ENCODE measurements at regions not wholly inside any gene's neighbourhood (a gene's known extent, or its start where the extent isn't known, plus 50 kb on each side); places are given as distances from the start of the nearest gene placed in this dataset.

DNA sequence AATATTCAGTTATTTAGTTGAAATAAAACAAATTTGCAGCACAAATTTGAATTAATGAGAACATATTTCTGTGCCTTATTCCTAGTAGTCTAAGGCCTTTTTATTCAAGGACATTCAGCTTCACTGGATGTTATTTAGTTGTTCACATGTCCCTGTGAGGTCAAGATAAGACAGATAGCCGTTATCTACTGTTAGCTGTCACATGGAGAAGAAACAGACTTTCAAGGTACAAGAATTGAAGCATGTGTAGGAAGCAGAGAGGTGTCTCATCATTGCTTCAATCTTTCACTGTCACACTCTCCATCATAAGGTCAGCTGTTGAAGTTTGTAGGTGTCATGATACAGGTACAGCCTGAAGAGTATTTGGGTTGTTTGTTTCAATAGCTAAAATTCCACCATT lies 112.9 kb upstream of the JAG1 start:
- ChIA-PET POLR2A (interaction anchor here (0.6 kb wide), 1 partner anchor 81 kb away, joined by 3 read pairs; no protein-coding TSS in a partner anchor), CTCF (no interaction called here)
- H3K9me3 ChIP-seq (ENCODE audit: control insufficient read depth, insufficient read depth, low read depth, low read length) = no peaks in the 10 kb centered on the region
- in situ Hi-C loops (cut with HindIII; ENCODE audit: low pct_unique_long_range_greater_than_20kb, low sequenced_read_pairs) = no loop called here
- no peak for ATAC-seq
- no peaks in the 10 kb centered on the region for H3K36me3 ChIP-seq (ENCODE audit: control insufficient read depth, insufficient read depth, low read length)
- intact Hi-C loops (cut with micrococcal nuclease; ENCODE audit: unreplicated experiment) = no loop called here
- no TSS peak for BruUV-seq (replicated peaks)
- TF ChIP-seq TCF7L2 (IDR thresholded peaks at IDR 0.05; ENCODE audit: low read depth, low read length) (no peak), SIN3A (IDR thresholded peaks at IDR 0.05; ENCODE audit: borderline replicate concordance, insufficient read depth, low read depth, low read length) (no peak), POLR2AphosphoS5 (IDR thresholded peaks at IDR 0.05; ENCODE audit: low read depth, low read length) (no peak), REST (IDR thresholded peaks at IDR 0.05; ENCODE audit: insufficient read depth in 1 of 2, low read depth in 2 of 2, low read length in 1 of 2) (no peak)
- TF ChIP-seq, protein P1, sequence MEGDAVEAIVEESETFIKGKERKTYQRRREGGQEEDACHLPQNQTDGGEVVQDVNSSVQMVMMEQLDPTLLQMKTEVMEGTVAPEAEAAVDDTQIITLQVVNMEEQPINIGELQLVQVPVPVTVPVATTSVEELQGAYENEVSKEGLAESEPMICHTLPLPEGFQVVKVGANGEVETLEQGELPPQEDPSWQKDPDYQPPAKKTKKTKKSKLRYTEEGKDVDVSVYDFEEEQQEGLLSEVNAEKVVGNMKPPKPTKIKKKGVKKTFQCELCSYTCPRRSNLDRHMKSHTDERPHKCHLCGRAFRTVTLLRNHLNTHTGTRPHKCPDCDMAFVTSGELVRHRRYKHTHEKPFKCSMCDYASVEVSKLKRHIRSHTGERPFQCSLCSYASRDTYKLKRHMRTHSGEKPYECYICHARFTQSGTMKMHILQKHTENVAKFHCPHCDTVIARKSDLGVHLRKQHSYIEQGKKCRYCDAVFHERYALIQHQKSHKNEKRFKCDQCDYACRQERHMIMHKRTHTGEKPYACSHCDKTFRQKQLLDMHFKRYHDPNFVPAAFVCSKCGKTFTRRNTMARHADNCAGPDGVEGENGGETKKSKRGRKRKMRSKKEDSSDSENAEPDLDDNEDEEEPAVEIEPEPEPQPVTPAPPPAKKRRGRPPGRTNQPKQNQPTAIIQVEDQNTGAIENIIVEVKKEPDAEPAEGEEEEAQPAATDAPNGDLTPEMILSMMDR (IDR thresholded peaks at IDR 0.05) = no peak
- no peaks in the 10 kb centered on the region; the same call in 1 of the 2 replicates for H3K27me3 ChIP-seq (ENCODE audit: control insufficient read depth, insufficient read depth, low read length)
- H3K27ac ChIP-seq (ENCODE audit: low read length) = no peak overlapping the region
- no peak for DNase-seq (ENCODE audit: low read depth, low spot score)
- no peak overlapping the region for H3K4me3 ChIP-seq (ENCODE audit: low read depth in 2 of 2, low read length in 2 of 2)
- H3K4me1 ChIP-seq (ENCODE audit: control insufficient read depth, insufficient read depth, low read length) = no peaks in the 10 kb centered on the region

- in situ Hi-C loops (cut with HindIII; ENCODE audit: low pct_unique_long_range_greater_than_20kb, low sequenced_read_pairs) (no loop called here), intact Hi-C loops (cut with micrococcal nuclease; ENCODE audit: unreplicated experiment) (no loop called here)
- TF ChIP-seq, protein P1 (IDR thresholded peaks at IDR 0.05) = no peak
- TF ChIP-seq REST (IDR thresholded peaks at IDR 0.05; ENCODE audit: insufficient read depth in 1 of 2, low read depth in 2 of 2, low read length in 1 of 2) = no peak
- BruUV-seq (replicated peaks) = no TSS peak
- no peaks in the 10 kb centered on the region for H3K9me3 ChIP-seq (ENCODE audit: control insufficient read depth, insufficient read depth, low read depth, low read length)
- H3K36me3 ChIP-seq (ENCODE audit: control insufficient read depth, insufficient read depth, low read length) = no peaks in the 10 kb centered on the region
- H3K4me3 ChIP-seq (ENCODE audit: low read depth in 2 of 2, low read length in 2 of 2) = no peak overlapping the region
- no peaks in the 10 kb centered on the region for H3K4me1 ChIP-seq (ENCODE audit: control insufficient read depth, insufficient read depth, low read length)
- ChIA-PET POLR2A (no interaction called here), CTCF (no interaction called here)
- no peak overlapping the region for H3K27ac ChIP-seq (ENCODE audit: low read length)
- DNase-seq (ENCODE audit: low read depth, low spot score) (no peak), ATAC-seq (no peak)
- no peaks in the 10 kb centered on the region for H3K27me3 ChIP-seq (ENCODE audit: control insufficient read depth, insufficient read depth, low read length)
Measured at GRCh38 chr20:10788055-10788454, 114.3 kb upstream of the JAG1 start.

Measured in Panc1 (cell line).